Chondrocyte (in vitro differentiated cells): ENCODE measurements at regions not wholly inside any gene's neighbourhood (a gene's known extent, or its start where the extent isn't known, plus 50 kb on each side); places are given as distances from the start of the nearest gene placed in this dataset.
"Not testable (repeated sequence)": the region's sequence is repeated elsewhere in the genome, so short reads cannot be mapped to it uniquely, and the experiment has no call there.

Experiments used
- DNase-seq: peaks from one replicate; pipeline ENCODE4 v3.0.0; 2021; ENCODE audit warnings: mixed read lengths, low spot score
- H3K27ac Mint-ChIP-seq: one replicate; pipeline ENCODE4 v1.8.0; 2021; ENCODE audit warnings: mild to moderate bottlenecking, moderate library complexity, mixed read lengths; ENCODE audit not compliant: unreplicated experiment
- H3K27me3 Mint-ChIP-seq: 2 replicates; pipeline ENCODE4 v1.8.0; 2021; ENCODE audit warnings: low read depth, mixed read lengths
- H3K36me3 Mint-ChIP-seq: 2 replicates; pipeline ENCODE4 v1.8.0; 2021; ENCODE audit warnings: low read depth, mixed read lengths
- H3K4me1 Mint-ChIP-seq: 2 replicates; pipeline ENCODE4 v1.8.0; 2021; ENCODE audit warnings: low read depth, mild to moderate bottlenecking, mixed read lengths
- H3K4me3 Mint-ChIP-seq: one replicate; pipeline ENCODE4 v1.8.0; 2021; ENCODE audit warnings: mild to moderate bottlenecking, moderate library complexity, mixed read lengths; ENCODE audit not compliant: unreplicated experiment
- H3K9me3 Mint-ChIP-seq: 2 replicates; pipeline ENCODE4 v1.8.0; 2021; ENCODE audit warnings: low read depth, mixed read lengths
- CTCF ChIP-seq: fragments of 200-600 bp; sonication (generic); IDR thresholded peaks from 2 replicates; pipeline ENCODE4 v1.5.0; 2021; ENCODE audit warnings: antibody characterized with exemption, mild to moderate bottlenecking, moderate library complexity

GRCh38 chr19:28686756-28687155 lies 526.2 kb downstream of the UQCRFS1 start:
- peaks cover 29% of the 10 kb centered on the region for H3K4me1 Mint-ChIP-seq
- H3K27me3 Mint-ChIP-seq, result no peaks in the 10 kb centered on the region
- no peak overlapping the region for H3K4me3 Mint-ChIP-seq
- no peak for DNase-seq
- no peaks in the 10 kb centered on the region for H3K36me3 Mint-ChIP-seq
- TF ChIP-seq CTCF, result no peak
- peaks cover 12% of the 10 kb centered on the region for H3K9me3 Mint-ChIP-seq
- H3K27ac Mint-ChIP-seq, result peak overlapping the region; percentile 71

- Mint-ChIP-seq H3K36me3 (no peaks in the 10 kb centered on the region), H3K27ac (no peak overlapping the region), H3K9me3 (peaks cover 6% of the 10 kb centered on the region), H3K27me3 (no peaks in the 10 kb centered on the region), H3K4me1 (peaks cover 29% of the 10 kb centered on the region), H3K4me3 (no peak overlapping the region)
- DNase-seq, result no peak
- no peak for TF ChIP-seq CTCF
Measured at GRCh38 chr19:28685802-28686201, 527.1 kb downstream of the UQCRFS1 start.

- not testable (repeated sequence) for H3K9me3 Mint-ChIP-seq, H3K27me3 Mint-ChIP-seq, H3K27ac Mint-ChIP-seq, H3K36me3 Mint-ChIP-seq, DNase-seq, H3K4me3 Mint-ChIP-seq
- H3K4me1 Mint-ChIP-seq, result peaks cover 29% of the 10 kb centered on the region
Measured at GRCh38 chr19:28685077-28685476, 527.9 kb downstream of the UQCRFS1 start.

- Mint-ChIP-seq H3K27me3 (peaks cover 2% of the 10 kb centered on the region), H3K36me3 (no peaks in the 10 kb centered on the region), H3K9me3 (peaks cover 9% of the 10 kb centered on the region), H3K27ac (no peak overlapping the region), H3K4me3 (no peak overlapping the region), H3K4me1 (peaks cover 6% of the 10 kb centered on the region)
- DNase-seq, result no peak
- TF ChIP-seq CTCF, result no peak
Measured at GRCh38 chr19:28680111-28680510, 532.8 kb downstream of the UQCRFS1 start.

GRCh38 chr19:28670836-28671235 lies 542.1 kb downstream of the UQCRFS1 start:
- Mint-ChIP-seq H3K4me1 (no peaks in the 10 kb centered on the region), H3K9me3 (peaks cover 30% of the 10 kb centered on the region), H3K27me3 (no peaks in the 10 kb centered on the region), H3K36me3 (no peaks in the 10 kb centered on the region), H3K27ac (no peak overlapping the region), H3K4me3 (no peak overlapping the region)
- no peak for TF ChIP-seq CTCF
- no peak for DNase-seq

- TF ChIP-seq CTCF, result no peak
- no peak overlapping the region for H3K4me3 Mint-ChIP-seq
- H3K27ac Mint-ChIP-seq, result no peak overlapping the region
- H3K36me3 Mint-ChIP-seq, result no peaks in the 10 kb centered on the region
- no peaks in the 10 kb centered on the region for H3K4me1 Mint-ChIP-seq
- no peaks in the 10 kb centered on the region for H3K27me3 Mint-ChIP-seq
- no peak for DNase-seq
- H3K9me3 Mint-ChIP-seq, result peaks cover 29% of the 10 kb centered on the region
Measured at GRCh38 chr19:28669804-28670203, 543.1 kb downstream of the UQCRFS1 start.
